Psoas muscle (tissue), 7 donors: ENCODE measurements at regions not wholly inside any gene's neighbourhood (a gene's known extent, or its start where the extent isn't known, plus 50 kb on each side); places are given as distances from the start of the nearest gene placed in this dataset.

ENCODE experiments used
- ATAC-seq, 4 donors: fragments of 200-7000 bp; cut with Tn5 transposase; one replicate each; pipeline ENCODE4 v1.9.1; 2020; ENCODE audit warnings: moderate library complexity in 3 of 4, mild to moderate bottlenecking in 2 of 4
- DNase-seq, 2 donors: peaks; one replicate each; pipeline ENCODE4 v3.0.0-alpha.2; 2020
- H3K27ac ChIP-seq: fragments of 200-600 bp; one replicate; pipeline ENCODE4 v1.8.0; 2022
- H3K27me3 ChIP-seq, 3 donors: fragments of 200-600 bp in 1 of 3; one replicate each; pipeline versions ENCODE4 v1.6.1 to v1.8.0; 2013 to 2022; ENCODE audit warnings: low read length in 2 of 3, mild to moderate bottlenecking in 2 of 3, moderate library complexity in 1 of 3; ENCODE audit not compliant: insufficient read depth in 3 of 3
- H3K36me3 ChIP-seq, 2 donors: fragments of 200-600 bp in 1 of 2; one replicate each; pipeline versions ENCODE4 v1.6.1 to v1.8.0; 2013 to 2022; ENCODE audit warnings: low read depth in 1 of 2, mild to moderate bottlenecking in 1 of 2, moderate library complexity in 1 of 2; ENCODE audit not compliant: insufficient read depth in 1 of 2
- H3K4me1 ChIP-seq: fragments of 200-600 bp; one replicate; pipeline ENCODE4 v1.8.0; 2022
- H3K4me3 ChIP-seq: fragments of 200-600 bp; one replicate; pipeline ENCODE4 v1.8.0; 2022; ENCODE audit warnings: mild to moderate bottlenecking
- H3K9me3 ChIP-seq: fragments of 200-600 bp; one replicate; pipeline ENCODE4 v1.8.0; 2022
- CTCF ChIP-seq: fragments of 200-600 bp; IDR thresholded peaks from one replicate; pipeline ENCODE4 v1.8.0; 2022; ENCODE audit warnings: antibody characterized with exemption
- WGBS, 3 donors: extraction: QIAGEN DNeasy Blood & Tissue Kit; methylation state at CpG; one replicate each; pipeline versions ENCODE4 v1.1.6 to v1.1.7; 2013; 5-methylcytosine and 5-hydroxymethylcytosine counted together
- intact Hi-C, 2 donors: fragments of 100-400 bp; cut with DNase I; formaldehyde crosslinking; loops; one replicate each; pipeline versions ENCODE4 v1.11.0 to v1.14.2; 2022
- donor health status: healthy with polysubstance abuse.
- donor health status: DM: no; HTN: no; CAD: no; lungs with moderate emphysema.
- donor health status: Bipolar disorder and iron deficiency.
- donor health status: healthy.
- donor health status: DM: yes; HTN: yes; CAD: no.
- donor health status: DM: no; HTN: no; CAD: no.
- donor health status: DM: yes; HTN: yes; CAD: no.

DNA sequence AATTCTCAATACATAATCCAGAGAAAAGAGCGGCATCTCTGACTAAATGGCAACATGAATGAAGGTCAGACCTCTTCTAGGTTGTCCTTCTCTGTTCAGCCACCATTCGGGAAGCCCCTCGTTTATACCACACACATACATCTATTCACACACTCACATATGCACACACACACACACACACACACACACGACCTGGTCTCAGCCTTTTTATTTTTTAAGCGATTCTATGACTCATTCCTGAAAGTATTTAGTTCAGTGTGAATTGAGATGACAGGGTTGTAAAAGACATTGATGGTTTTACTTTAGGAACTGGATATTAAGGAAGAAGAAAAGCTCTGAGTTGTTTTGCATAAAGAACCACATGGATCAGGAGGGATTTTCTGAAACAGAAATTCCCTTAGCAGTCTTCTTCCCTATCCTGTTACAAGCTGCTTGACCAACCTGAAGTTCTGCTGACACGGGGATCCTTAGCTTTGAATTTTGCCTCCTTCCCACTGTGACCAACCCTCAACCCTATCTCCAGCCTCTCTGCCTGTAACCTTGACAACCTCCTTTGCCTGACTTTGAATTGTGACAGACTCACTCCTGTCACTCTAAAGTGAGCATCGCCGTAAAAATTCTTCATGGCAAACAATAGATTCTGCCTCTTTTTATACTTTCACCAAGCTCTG lies 383.1 kb upstream of the ESRRG start:
- no peaks in the 10 kb centered on the region for H3K36me3 ChIP-seq
- H3K27ac ChIP-seq: no peak overlapping the region
- DNase-seq (no peak), ATAC-seq (no peak)
- intact Hi-C loops: no loop called here
- WGBS, 3 donors: 72 to 81% (median 79%) methylated on average over 8 of the region's 8 CpGs
- no peak overlapping the region for H3K4me3 ChIP-seq
- no peaks in the 10 kb centered on the region for H3K4me1 ChIP-seq
- no peaks in the 10 kb centered on the region for H3K27me3 ChIP-seq
- TF ChIP-seq CTCF: no peak
- no peaks in the 10 kb centered on the region for H3K9me3 ChIP-seq

- Histone ChIP-seq H3K27ac (no peak overlapping the region), H3K4me3 (no peak overlapping the region), H3K27me3 (no peaks in the 10 kb centered on the region), H3K36me3 (no peaks in the 10 kb centered on the region), H3K9me3 (no peaks in the 10 kb centered on the region), H3K4me1 (no peaks in the 10 kb centered on the region)
- intact Hi-C loops: no loop called here
- 86 to 90% (median 88%) methylated on average over 5 of the region's 5 CpGs for WGBS, 3 donors
- DNase-seq: no peak
- TF ChIP-seq CTCF: no peak
- ATAC-seq: no peak
Observed at GRCh38 chr1:217105437-217105836, 382.2 kb upstream of the ESRRG start.

- Histone ChIP-seq H3K27ac (no peak overlapping the region), H3K27me3 (no peaks in the 10 kb centered on the region), H3K4me1 (no peaks in the 10 kb centered on the region), H3K36me3 (no peaks in the 10 kb centered on the region), H3K4me3 (no peak overlapping the region), H3K9me3 (no peaks in the 10 kb centered on the region)
- intact Hi-C loops: no loop called here
- DNase-seq: no peak
- TF ChIP-seq CTCF: no peak
- ATAC-seq: no peak
Observed at GRCh38 chr1:217097819-217098218, 374.6 kb upstream of the ESRRG start.

- Histone ChIP-seq H3K4me1 (no peaks in the 10 kb centered on the region), H3K4me3 (no peak overlapping the region), H3K27me3 (no peaks in the 10 kb centered on the region), H3K27ac (no peak overlapping the region), H3K36me3 (no peaks in the 10 kb centered on the region), H3K9me3 (no peaks in the 10 kb centered on the region)
- ATAC-seq (peak in 1 of 4 donors; percentile 26), DNase-seq (no peak)
- 53 to 74% (median 56%) methylated on average over 7 of the region's 7 CpGs for WGBS, 3 donors
- no peak for TF ChIP-seq CTCF
- intact Hi-C loops: no loop called here
Observed at GRCh38 chr1:217096200-217096599, 373.0 kb upstream of the ESRRG start.

GRCh38 chr1:217095050-217095622 lies 371.9 kb upstream of the ESRRG start:
- Histone ChIP-seq H3K4me3 (no peak overlapping the region), H3K4me1 (no peaks in the 10 kb centered on the region), H3K9me3 (no peaks in the 10 kb centered on the region), H3K27ac (no peak overlapping the region), H3K27me3 (no peaks in the 10 kb centered on the region), H3K36me3 (no peaks in the 10 kb centered on the region)
- WGBS, 3 donors: 76 to 87% (median 81%) methylated on average over 2 of the region's 2 CpGs
- ATAC-seq (no peak), DNase-seq (no peak)
- intact Hi-C loops: no loop called here
- TF ChIP-seq CTCF: no peak
